HEK293T (cell line): ENCODE measurements at regions not wholly inside any gene's neighbourhood (a gene's known extent, or its start where the extent isn't known, plus 50 kb on each side); places are given as distances from the start of the nearest gene placed in this dataset.

Experiments used
- FOXM1 ChIP-seq: fragments of 450-650 bp; IDR thresholded peaks from 2 replicates; pipeline ENCODE4 v1.6.1; 2017; ENCODE audit warnings: mild to moderate bottlenecking, borderline replicate concordance
- HDGF ChIP-seq: fragments of 450-650 bp; IDR thresholded peaks from 2 replicates; pipeline ENCODE4 v1.6.1; 2017; ENCODE audit warnings: antibody characterized with exemption, borderline replicate concordance
- PKNOX1 ChIP-seq: fragments of 450-650 bp; IDR thresholded peaks from 2 replicates; pipeline ENCODE4 v1.6.1; 2016
- SUZ12 ChIP-seq: fragments of 450-650 bp; IDR thresholded peaks from 2 replicates; pipeline ENCODE4 v1.6.1; 2016; ENCODE audit warnings: mild to moderate bottlenecking

- TF ChIP-seq HDGF (no peak), FOXM1 (no peak), SUZ12 (no peak), PKNOX1 (no peak)
Measured at GRCh38 chr14:106346084-106346483, 819.7 kb downstream of the TMEM121 start.
